Activated CD4-positive, alpha-beta T cell treated with anti-CD3 and anti-CD28 coated beads for 48 hours (primary cell): ENCODE measurements at regions not wholly inside any gene's neighbourhood (a gene's known extent, or its start where the extent isn't known, plus 50 kb on each side); places are given as distances from the start of the nearest gene placed in this dataset.

Source experiments
- DNase-seq: peaks from one replicate; pipeline ENCODE4 v3.0.0-alpha.2; 2020

GRCh38 chr9:107933097-107933496, 443.5 kb upstream of the KLF4 start:
- no peak for DNase-seq

DNA sequence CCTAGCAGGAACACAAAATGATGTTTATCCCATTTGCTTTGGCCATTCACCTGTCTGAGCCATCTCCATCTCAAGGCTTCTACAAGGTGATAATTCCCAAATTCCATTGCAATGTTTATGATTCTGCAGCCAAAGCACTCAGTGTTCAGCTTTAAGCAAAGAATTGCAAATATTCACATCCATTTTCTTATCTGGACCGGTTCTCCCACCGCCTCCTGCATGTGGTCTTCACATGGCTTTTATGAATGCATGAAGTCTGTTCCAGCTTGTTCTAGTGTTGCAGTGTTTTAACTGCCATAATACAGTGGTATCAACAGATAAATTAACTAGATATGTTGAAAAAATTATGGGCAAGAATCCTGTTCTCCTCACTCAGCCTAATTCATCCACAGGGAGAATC, 443.0 kb upstream of the KLF4 start:
- no peak for DNase-seq

GRCh38 chr9:107932046-107932445, 442.5 kb upstream of the KLF4 start:
- no peak for DNase-seq

- no peak for DNase-seq
Observed at GRCh38 chr9:107931071-107931715, 441.6 kb upstream of the KLF4 start.

DNA sequence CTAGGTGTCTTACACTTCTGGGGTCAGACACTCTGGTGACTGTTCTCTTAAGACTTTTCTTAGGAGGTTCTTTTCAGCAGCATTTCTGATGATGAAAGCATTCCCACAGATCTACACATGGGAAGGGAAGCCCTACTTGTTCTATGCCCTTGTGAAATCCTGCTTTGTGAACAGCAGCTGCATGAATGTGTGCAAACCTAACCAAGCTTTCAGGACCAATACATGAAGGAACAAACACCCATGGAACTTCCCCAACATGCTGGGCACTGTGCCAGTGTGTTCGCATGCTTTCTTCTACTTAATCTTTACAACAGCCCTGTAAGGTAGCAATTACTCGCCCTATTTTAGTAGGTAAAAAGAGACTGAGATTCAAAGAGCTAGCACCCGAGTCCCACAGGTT, 439.9 kb upstream of the KLF4 start:
- DNase-seq = no peak

DNA sequence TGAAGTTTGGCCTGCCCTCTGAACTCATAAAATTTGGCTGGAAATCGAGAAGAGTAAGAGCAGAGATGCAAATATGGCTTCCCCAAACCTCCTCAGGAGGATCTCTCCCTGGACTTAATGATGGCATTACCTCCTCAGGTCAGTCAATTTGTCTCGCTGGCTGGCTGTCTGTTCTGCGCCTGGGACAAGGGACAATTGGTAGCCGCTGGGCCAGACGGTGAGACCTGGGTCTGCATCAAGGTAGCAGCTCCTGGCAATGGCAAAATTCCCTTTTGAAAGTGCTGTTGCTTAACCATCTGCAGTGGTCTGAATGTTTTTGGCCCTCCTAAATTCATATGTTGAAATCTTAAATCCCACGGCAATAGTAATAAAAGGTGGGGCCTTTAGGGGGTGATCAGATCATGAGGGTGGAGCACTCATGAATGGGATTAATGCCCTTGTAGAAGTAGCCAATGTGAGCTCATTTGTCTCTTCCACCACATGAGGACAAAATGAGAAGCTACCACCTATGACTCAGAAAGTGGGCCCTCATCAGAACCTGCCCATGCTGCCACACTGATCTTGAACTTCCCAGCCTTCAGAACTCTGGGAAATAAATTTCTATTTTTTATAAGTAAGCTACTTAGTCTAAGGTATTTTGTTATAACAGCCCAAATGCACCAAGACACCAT, 439.3 kb upstream of the KLF4 start:
- DNase-seq = no peak

- DNase-seq = no peak
Observed at GRCh38 chr9:107927276-107927675, 437.7 kb upstream of the KLF4 start.

GRCh38 chr9:107925749-107926297, 436.3 kb upstream of the KLF4 start:
- no peak for DNase-seq

- no peak for DNase-seq
Observed at GRCh38 chr9:107922260-107922659, 432.7 kb upstream of the KLF4 start.

DNA sequence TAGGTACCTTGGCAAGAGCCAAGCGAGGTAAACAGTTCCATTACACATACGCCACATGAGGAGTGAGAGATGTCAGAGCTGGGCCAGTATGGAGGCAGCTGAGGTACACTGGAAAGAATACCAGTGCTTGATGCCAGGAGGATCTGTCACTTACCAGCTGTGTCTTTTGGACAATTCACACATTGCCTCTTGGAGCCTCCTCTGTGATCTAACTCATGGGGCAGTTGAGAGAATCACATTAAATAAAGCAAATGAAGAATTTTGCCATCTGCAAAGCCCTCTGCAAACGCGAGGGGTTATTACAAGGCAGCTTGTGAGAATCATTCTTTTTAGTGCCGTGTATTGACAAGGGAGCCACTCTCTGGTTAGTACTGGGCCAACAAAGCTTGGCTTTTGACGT, 429.7 kb upstream of the KLF4 start:
- DNase-seq = no peak

DNA sequence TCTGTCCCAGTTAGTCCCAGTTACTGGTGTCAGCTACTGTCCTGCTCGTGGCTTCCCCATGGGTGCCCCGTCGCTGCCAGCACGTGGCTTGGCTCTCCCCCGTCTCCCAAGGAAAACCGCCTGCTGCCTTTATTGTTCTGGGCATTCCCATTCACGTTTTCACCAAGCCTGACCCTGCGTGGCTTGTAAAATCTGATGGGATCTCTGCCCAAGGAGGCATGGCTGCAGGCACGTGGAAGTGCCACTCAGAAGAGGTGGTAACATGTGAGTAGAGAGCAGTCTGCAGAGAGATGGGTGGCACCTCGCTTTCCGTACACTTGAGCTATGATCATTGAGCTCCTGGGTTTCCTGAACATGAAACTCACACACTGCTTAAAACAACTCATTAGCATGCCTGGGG, 429.2 kb upstream of the KLF4 start:
- DNase-seq = no peak

GRCh38 chr9:107914151-107914550, 424.6 kb upstream of the KLF4 start:
- DNase-seq = no peak

- DNase-seq = no peak
Observed at GRCh38 chr9:107907715-107908114, 418.1 kb upstream of the KLF4 start.

GRCh38 chr9:107907255-107907654, 417.7 kb upstream of the KLF4 start:
- no peak for DNase-seq

DNA sequence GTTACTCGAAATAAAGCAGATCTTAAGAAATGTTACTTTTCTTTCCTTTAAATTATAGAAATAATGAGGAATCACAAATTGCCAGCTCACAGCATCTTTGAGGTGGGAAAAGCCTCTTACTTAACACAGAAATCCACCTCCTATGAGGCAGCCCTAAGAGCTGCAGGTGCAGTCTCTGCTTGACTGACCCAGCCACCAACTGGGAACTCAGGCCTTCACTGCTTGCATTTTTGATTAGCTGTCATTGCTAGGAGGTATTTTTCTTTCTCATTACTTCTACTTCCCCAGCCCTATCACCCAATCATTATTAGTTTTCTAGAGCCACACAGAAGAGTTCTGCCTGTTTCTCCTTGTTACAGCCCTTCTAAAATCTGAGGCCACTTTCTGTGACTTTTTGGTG, 416.5 kb upstream of the KLF4 start:
- no peak for DNase-seq

DNA sequence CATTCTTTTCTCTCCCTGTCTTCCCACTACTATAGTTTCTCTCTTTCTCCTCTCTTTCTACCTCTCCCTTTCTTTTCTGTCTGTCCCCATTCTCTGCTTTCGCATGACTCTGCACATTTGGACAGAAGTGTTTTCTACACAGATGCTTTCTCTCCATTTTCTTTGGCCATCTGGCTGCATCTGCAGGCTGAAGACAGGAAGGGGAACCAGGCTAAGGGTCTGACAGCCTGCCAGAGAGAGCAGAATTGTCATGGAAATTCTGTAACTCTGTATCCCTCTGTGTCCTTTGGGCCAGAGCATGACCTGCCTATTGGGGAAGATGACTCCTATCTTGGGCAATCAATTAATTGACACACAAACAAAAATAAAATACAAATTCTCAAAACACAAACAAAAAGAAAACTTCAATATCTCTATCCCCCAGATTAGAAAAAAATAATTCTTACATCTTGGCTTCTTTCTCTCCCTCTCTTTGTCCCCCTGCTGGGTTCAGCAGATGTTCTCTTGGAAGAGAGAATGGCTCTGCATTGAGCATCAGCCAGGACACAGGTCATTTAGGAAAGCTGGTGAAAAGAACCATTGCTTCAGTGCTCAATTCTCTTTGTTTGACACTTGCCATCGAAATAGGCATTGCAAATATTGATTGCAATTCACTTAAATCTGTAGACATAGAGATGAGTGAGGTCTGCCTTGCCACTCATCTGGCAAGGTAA, 415.9 kb upstream of the KLF4 start:
- no peak for DNase-seq

GRCh38 chr9:107899961-107900330, 410.4 kb upstream of the KLF4 start:
- DNase-seq = no peak

- no peak for DNase-seq
Observed at GRCh38 chr9:107898761-107899160, 409.2 kb upstream of the KLF4 start.

DNA sequence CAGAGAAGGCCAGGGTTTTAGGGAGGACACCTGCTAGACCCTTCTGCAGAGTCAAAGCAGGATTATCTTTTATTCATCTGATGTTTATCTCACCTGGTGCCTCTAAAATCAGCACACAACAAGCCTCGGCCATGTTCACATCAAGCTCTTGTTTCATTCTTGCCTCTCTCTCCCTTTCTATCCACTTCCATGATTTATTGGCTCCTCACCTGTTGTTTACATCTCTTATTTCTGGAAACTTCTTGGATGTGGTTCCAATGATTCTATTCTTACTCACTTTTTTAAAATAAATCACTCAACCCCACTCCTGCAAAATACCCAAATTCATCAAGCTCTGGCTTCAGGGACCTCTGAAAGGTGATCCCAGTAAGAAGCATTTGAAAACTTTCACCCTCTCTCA, 407.0 kb upstream of the KLF4 start:
- no peak for DNase-seq

GRCh38 chr9:107895501-107896001, 406.0 kb upstream of the KLF4 start:
- no peak for DNase-seq

GRCh38 chr9:107894572-107895261, 405.1 kb upstream of the KLF4 start:
- no peak for DNase-seq

GRCh38 chr9:107890921-107891465, 401.4 kb upstream of the KLF4 start:
- no peak for DNase-seq

DNA sequence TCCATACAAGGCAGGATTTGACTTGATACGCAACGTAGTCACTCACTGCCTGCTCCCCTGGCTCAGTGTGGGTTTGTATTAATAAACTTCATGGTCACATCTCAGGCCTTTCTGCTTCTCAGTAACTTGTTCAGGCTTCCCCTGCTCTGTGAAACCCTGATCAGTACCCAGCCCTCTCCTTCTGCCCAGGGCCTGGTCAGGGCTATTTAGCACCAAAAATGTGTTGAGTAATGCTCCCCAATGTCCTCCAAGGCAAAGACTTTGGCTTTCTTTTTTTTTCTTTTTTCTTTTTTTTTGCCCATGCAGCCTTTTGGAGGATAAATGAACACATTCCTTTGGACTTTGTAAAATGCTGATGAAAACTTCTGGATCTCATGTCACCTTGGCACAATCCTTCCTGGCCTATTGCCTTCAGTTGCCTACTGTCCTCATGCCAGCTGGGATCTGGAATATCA, 399.2 kb upstream of the KLF4 start:
- DNase-seq = no peak
